ENCODE measurements at regions not wholly inside any gene's neighbourhood (a gene's known extent, or its start where the extent isn't known, plus 50 kb on each side); places are given as distances from the start of the nearest gene placed in this dataset.

- no peak for TF ChIP-seq CBX5 (IDR thresholded peaks at IDR 0.05; ENCODE audit: low read depth, low read length)
Observed at GRCh38 chr14:51535443-51536044, 116.2 kb upstream of the FRMD6 start (continued).

Measured in H1 (cell line).